Endothelial cell of umbilical vein (primary cell): ENCODE measurements at regions not wholly inside any gene's neighbourhood (a gene's known extent, or its start where the extent isn't known, plus 50 kb on each side); places are given as distances from the start of the nearest gene placed in this dataset.

Experiments used
- BruUV-seq: library from RNA; stranded (reverse); fragments of 400-500 nt; replicated peaks from 2 replicates; lab custom pipeline; 2021; lab: Mats Ljungman, UMichigan
- CTCF ChIA-PET: fragments of 300-600, 350-600 bp; sonication (Branson Sonifier 250); formaldehyde crosslinking; loops from one replicate; lab custom pipeline; 2021; ENCODE audit warnings: antibody characterized with exemption, inconsistent platforms; lab: Charles Lee
- POLR2A ChIA-PET: fragments of 300-600, 350-600 bp; sonication (Branson Sonifier 250); formaldehyde crosslinking; loops from one replicate; lab custom pipeline; 2021; ENCODE audit warnings: antibody characterized with exemption, inconsistent platforms; lab: Charles Lee
- DNase-seq: peaks from one replicate; pipeline ENCODE4 v3.0.0-alpha.2; 2011; ENCODE audit warnings: low read depth, low spot score
- FAIRE-seq: peaks from 2 replicates; lab custom pipeline; 2011; peaks lifted over from hg19 to GRCh38; lab: Jason Lieb, UNC
- H2AFZ ChIP-seq: 2 replicates; pipeline ENCODE4 v1.6.0; 2012; ENCODE audit warnings: low read depth, low read length, control low read depth, inconsistent platforms
- H3K27ac ChIP-seq: 2 replicates; pipeline ENCODE4 v1.5.1; 2011; ENCODE audit warnings: low read depth, mild to moderate bottlenecking, control low read depth, low read length, moderate library complexity; ENCODE audit not compliant: insufficient read depth
- H3K27me3 ChIP-seq, 2 experiments: 2 replicates each; pipeline versions ENCODE4 v1.6.0 to v1.6.1; 2011; ENCODE audit warnings: low read length in 2 of 2, mixed read lengths in 1 of 2; ENCODE audit not compliant: control insufficient read depth in 2 of 2, insufficient read depth in 2 of 2
- H3K36me3 ChIP-seq, 2 experiments: 2 replicates in 1 of 2; 3 replicates in 1 of 2; pipeline ENCODE4 v1.5.1; 2011; ENCODE audit warnings: low read length in 2 of 2, mild to moderate bottlenecking in 1 of 2, moderate library complexity in 1 of 2; ENCODE audit not compliant: control insufficient read depth in 2 of 2, insufficient read depth in 2 of 2; ENCODE audit errors: extremely low read depth in 1 of 2
- H3K4me1 ChIP-seq: 3 replicates; pipeline ENCODE4 v1.5.1; 2011; ENCODE audit warnings: mild to moderate bottlenecking, low read length; ENCODE audit not compliant: control insufficient read depth, insufficient read depth; ENCODE audit errors: extremely low read depth
- H3K4me2 ChIP-seq: 2 replicates; pipeline ENCODE4 v1.6.1; 2011; ENCODE audit warnings: low read length, control low read depth, mixed read lengths; ENCODE audit not compliant: insufficient read depth
- H3K4me3 ChIP-seq, 3 experiments: fragments of 200-600 bp in 1 of 3; sonication (generic), shearing (Covaris generic) in 1 of 3; replicated peaks in 1 of 3; 2 replicates each; pipeline ENCODE4 v1.5.1; 2011 to 2016; ENCODE audit warnings: control low read depth in 3 of 3, low read length in 3 of 3, mild to moderate bottlenecking in 2 of 3, inconsistent platforms in 1 of 3, low read depth in 1 of 3, moderate library complexity in 1 of 3; ENCODE audit not compliant: insufficient read depth in 1 of 3
- H3K79me2 ChIP-seq: 2 replicates; pipeline ENCODE4 v1.6.0; 2012; ENCODE audit warnings: low read length, inconsistent platforms; ENCODE audit not compliant: control insufficient read depth, insufficient read depth
- H3K9ac ChIP-seq: replicated peaks from 2 replicates; pipeline ENCODE3; 2011; ENCODE audit warnings: low read length, control low read depth; ENCODE audit not compliant: insufficient read depth; ENCODE audit errors: extremely low read depth
- H3K9me1 ChIP-seq: replicated peaks from 3 replicates; pipeline ENCODE4 v1.6.0; 2011; ENCODE audit warnings: mild to moderate bottlenecking, low read length; ENCODE audit not compliant: control insufficient read depth, insufficient read depth; ENCODE audit errors: extremely low read depth
- H3K9me3 ChIP-seq: replicated peaks from 2 replicates; pipeline ENCODE4 v1.5.1; 2012; ENCODE audit warnings: low read length, inconsistent platforms; ENCODE audit not compliant: control insufficient read depth, insufficient read depth
- H4K20me1 ChIP-seq: replicated peaks from 2 replicates; pipeline ENCODE3; 2011; ENCODE audit warnings: mild to moderate bottlenecking, low read length; ENCODE audit not compliant: control insufficient read depth, insufficient read depth; ENCODE audit errors: extremely low read depth
- FOS ChIP-seq: IDR thresholded peaks from 2 replicates; pipeline ENCODE4 v1.6.1; 2011; ENCODE audit warnings: mild to moderate bottlenecking, low read length, moderate library complexity, borderline replicate concordance; ENCODE audit not compliant: insufficient read depth
- POLR2A ChIP-seq: IDR thresholded peaks from 2 replicates; pipeline ENCODE4 v1.6.1; 2012; ENCODE audit warnings: low read depth, mild to moderate bottlenecking, control low read depth, low read length
- dilution Hi-C: fragments of 300-500 bp; cut with MboI; formaldehyde crosslinking; loops from one replicate; pipeline ENCODE4 v1.15.0; 2019; ENCODE audit warnings: low sequenced_read_pairs; ENCODE audit not compliant: extremely low pct_ligation_motif_present
- intact Hi-C: fragments of 100-400 bp; cut with micrococcal nuclease; formaldehyde crosslinking; loops from one replicate; pipeline ENCODE4 v1.10.0; 2022
- TF ChIP-seq, protein P1 (sequence below), 2 donors: IDR thresholded peaks; 1 replicate in 1 of 2; 2 replicates in 1 of 2; pipeline ENCODE4 v1.5.1; 2011; ENCODE audit warnings: low read length in 2 of 2, mild to moderate bottlenecking in 2 of 2, moderate library complexity in 2 of 2, control low read depth in 1 of 2, inconsistent platforms in 1 of 2, low read depth in 1 of 2; ENCODE audit not compliant: insufficient read depth in 1 of 2; ENCODE audit errors: extremely low read depth in 1 of 2

DNA sequence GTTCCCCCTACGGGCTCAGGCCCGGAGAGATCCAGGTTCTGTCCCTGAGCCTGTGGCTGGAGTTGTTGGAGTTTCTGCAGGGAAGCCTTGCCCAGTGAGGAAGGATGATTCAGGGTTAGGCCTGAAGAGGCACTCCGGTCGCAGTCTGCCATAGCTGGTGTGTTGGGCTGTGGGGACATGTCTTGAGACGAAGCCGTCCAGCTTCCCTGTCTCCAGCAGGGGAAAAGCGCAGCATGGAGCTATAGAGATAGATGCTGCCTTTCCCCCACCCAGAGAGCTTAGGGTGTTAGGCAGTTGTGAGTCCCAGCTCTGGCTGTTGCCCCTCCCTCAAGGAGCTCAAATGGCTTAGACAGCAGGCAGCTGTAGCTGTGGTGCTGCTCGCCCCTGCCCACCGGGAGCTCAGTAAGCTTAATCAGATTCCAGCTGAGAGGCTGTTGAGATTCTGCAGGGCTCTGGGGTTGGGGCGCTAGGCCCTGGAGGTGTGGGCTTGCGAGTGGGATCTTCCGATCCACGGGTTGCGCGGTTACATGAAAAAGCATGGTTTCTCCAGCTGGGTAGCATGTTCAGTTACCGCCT, 103.9 kb downstream of the PMAIP1 start:
- intact Hi-C loops: no loop called here
- no peak overlapping the region for H3K4me2 ChIP-seq
- dilution Hi-C loops: no loop called here
- FAIRE-seq (no peak), DNase-seq (no peak)
- no peaks in the 10 kb centered on the region for H3K9me1 ChIP-seq
- BruUV-seq: no TSS peak
- H4K20me1 ChIP-seq: no peaks in the 10 kb centered on the region
- H3K36me3 ChIP-seq: no peaks in the 10 kb centered on the region
- H3K79me2 ChIP-seq: no peaks in the 10 kb centered on the region
- H3K4me3 ChIP-seq: no peak overlapping the region
- H3K9me3 ChIP-seq: no peaks in the 10 kb centered on the region
- no peak overlapping the region for H2AFZ ChIP-seq
- CTCF ChIA-PET: interaction anchor here (1.2 to 4.6 kb wide), 2 partner anchors 8 to 16 kb away, joined by 4 to 20 read pairs; no protein-coding TSS in a partner anchor
- H3K4me1 ChIP-seq: no peaks in the 10 kb centered on the region
- TF ChIP-seq POLR2A: no peak
- no peak for TF ChIP-seq FOS
- POLR2A ChIA-PET: no interaction called here
- H3K9ac ChIP-seq: no peak overlapping the region
- no peaks in the 10 kb centered on the region for H3K27me3 ChIP-seq
- no peak overlapping the region for H3K27ac ChIP-seq

DNA sequence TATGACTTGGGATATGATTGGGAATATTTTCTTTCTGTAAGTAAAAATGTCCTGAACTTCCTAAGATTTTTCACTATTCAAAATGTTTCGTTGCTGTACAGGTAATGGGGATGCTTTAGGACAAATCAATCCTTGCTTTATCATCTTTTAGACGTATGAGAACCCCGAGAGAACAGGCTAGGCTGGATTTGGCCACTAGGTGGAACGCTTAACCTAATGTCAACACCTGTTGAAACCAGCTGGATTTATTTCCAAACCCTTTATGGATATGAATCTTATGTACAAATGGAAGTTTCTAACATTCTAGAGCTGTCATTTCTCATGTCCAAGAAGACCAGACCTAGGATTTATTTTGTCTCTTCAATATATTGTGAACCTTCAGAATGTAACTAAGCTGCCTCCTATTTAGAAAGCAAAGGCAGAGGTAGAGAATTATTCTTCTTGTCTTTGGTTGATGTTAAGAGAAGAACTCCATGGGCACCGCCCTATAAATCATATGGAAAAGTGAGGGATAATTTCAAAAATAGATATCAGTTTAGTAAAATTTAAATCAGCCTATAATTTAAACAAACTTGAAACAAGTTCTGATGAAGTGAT, 96.7 kb downstream of the PMAIP1 start:
- CTCF ChIA-PET: interaction anchor here (0.7 to 3.8 kb wide), 35 partner anchors 9 to 1506 kb away, joined by 3 to 92 read pairs (median 4); no protein-coding TSS in a partner anchor
- BruUV-seq: no TSS peak
- H3K27me3 ChIP-seq: no peaks in the 10 kb centered on the region
- no peak overlapping the region for H3K9ac ChIP-seq
- H3K36me3 ChIP-seq: no peaks in the 10 kb centered on the region
- H3K4me2 ChIP-seq: no peak overlapping the region
- intact Hi-C loops: no loop called here
- no peak overlapping the region for H2AFZ ChIP-seq
- no peaks in the 10 kb centered on the region for H3K79me2 ChIP-seq
- H3K9me3 ChIP-seq: no peaks in the 10 kb centered on the region
- DNase-seq (peak; percentile 10), FAIRE-seq (no peak)
- no peaks in the 10 kb centered on the region for H3K4me1 ChIP-seq
- H4K20me1 ChIP-seq: no peaks in the 10 kb centered on the region
- POLR2A ChIA-PET: no interaction called here
- H3K27ac ChIP-seq: no peak overlapping the region
- TF ChIP-seq POLR2A: no peak
- TF ChIP-seq, protein P1, sequence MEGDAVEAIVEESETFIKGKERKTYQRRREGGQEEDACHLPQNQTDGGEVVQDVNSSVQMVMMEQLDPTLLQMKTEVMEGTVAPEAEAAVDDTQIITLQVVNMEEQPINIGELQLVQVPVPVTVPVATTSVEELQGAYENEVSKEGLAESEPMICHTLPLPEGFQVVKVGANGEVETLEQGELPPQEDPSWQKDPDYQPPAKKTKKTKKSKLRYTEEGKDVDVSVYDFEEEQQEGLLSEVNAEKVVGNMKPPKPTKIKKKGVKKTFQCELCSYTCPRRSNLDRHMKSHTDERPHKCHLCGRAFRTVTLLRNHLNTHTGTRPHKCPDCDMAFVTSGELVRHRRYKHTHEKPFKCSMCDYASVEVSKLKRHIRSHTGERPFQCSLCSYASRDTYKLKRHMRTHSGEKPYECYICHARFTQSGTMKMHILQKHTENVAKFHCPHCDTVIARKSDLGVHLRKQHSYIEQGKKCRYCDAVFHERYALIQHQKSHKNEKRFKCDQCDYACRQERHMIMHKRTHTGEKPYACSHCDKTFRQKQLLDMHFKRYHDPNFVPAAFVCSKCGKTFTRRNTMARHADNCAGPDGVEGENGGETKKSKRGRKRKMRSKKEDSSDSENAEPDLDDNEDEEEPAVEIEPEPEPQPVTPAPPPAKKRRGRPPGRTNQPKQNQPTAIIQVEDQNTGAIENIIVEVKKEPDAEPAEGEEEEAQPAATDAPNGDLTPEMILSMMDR (IDR thresholded peaks at IDR 0.05; ENCODE audit: extremely low read depth in 1 of 2, insufficient read depth in 1 of 2, low read depth in 1 of 2, low read length in 2 of 2): peak; percentile 20 to 47
- H3K4me3 ChIP-seq: no peak overlapping the region
- no peaks in the 10 kb centered on the region for H3K9me1 ChIP-seq
- dilution Hi-C loops: loop anchor here (25.0 kb wide), 1 partner anchor 159 kb away; no protein-coding TSS in a partner anchor
